Peyer's patch (tissue), 4 donors: ENCODE measurements at regions not wholly inside any gene's neighbourhood (a gene's known extent, or its start where the extent isn't known, plus 50 kb on each side); places are given as distances from the start of the nearest gene placed in this dataset.

ENCODE experiments used
- DNase-seq, 3 donors: peaks; one replicate each; pipeline ENCODE4 v3.0.0-alpha.2; 2017 to 2019
- H3K27ac ChIP-seq, 4 donors: fragments of 200-600 bp; sonication (generic); one replicate each; pipeline ENCODE4 v1.5.1; 2016 to 2019
- H3K27me3 ChIP-seq, 2 donors: fragments of 200-600 bp; sonication (generic); one replicate each; pipeline ENCODE4 v1.5.1; 2019
- H3K36me3 ChIP-seq, 3 donors: fragments of 200-600 bp; sonication (generic); one replicate each; pipeline ENCODE4 v1.5.1; 2016 to 2019
- H3K4me1 ChIP-seq, 4 donors: fragments of 200-600 bp; sonication (generic); one replicate each; pipeline ENCODE4 v1.5.1; 2016 to 2019
- H3K4me3 ChIP-seq, 4 donors: fragments of 200-600 bp; sonication (generic); 1 replicate in 3 of 4; 2 replicates in 1 of 4; pipeline ENCODE4 v1.5.1; 2016 to 2019; ENCODE audit warnings: mild to moderate bottlenecking in 1 of 4
- H3K9me3 ChIP-seq, 4 donors: fragments of 200-600 bp; sonication (generic); one replicate each; pipeline ENCODE4 v1.5.1; 2016 to 2019; ENCODE audit warnings: mild to moderate bottlenecking in 1 of 4
- CTCF ChIP-seq, 6 experiments: fragments of 450-650 bp in 4 of 6; fragments of 200-600 bp in 2 of 6; sonication (generic) in 1 of 6; IDR thresholded peaks; one replicate each; pipeline ENCODE4 v1.5.1; 2017 to 2019; ENCODE audit warnings: antibody characterized with exemption in 6 of 6, mild to moderate bottlenecking in 3 of 6, moderate library complexity in 1 of 6
- POLR2A ChIP-seq, 2 donors: fragments of 450-650 bp; IDR thresholded peaks; one replicate each; pipeline ENCODE4 v1.5.1; 2017; ENCODE audit warnings: antibody characterized with exemption in 2 of 2, mild to moderate bottlenecking in 2 of 2, moderate library complexity in 2 of 2

GRCh38 chr12:75814851-75815754 lies 216.5 kb downstream of the PHLDA1 start:
- no peak for DNase-seq
- Histone ChIP-seq H3K4me1 (peaks cover 0 to 5% (median 0%) of the 10 kb centered on the region in 4 donors), H3K4me3 (no peak overlapping the region), H3K27me3 (no peaks in the 10 kb centered on the region), H3K27ac (peak overlapping the region in 2 of 4 donors; percentile 19 to 68), H3K36me3 (no peaks in the 10 kb centered on the region), H3K9me3 (no peaks in the 10 kb centered on the region)
- TF ChIP-seq POLR2A (IDR thresholded peaks at IDR 0.05) (no peak), CTCF (IDR thresholded peaks at IDR 0.05) (no peak)

- Histone ChIP-seq H3K9me3 (no peaks in the 10 kb centered on the region), H3K27ac (no peak overlapping the region), H3K4me3 (no peak overlapping the region), H3K27me3 (no peaks in the 10 kb centered on the region), H3K4me1 (peaks cover 0 to 5% (median 0%) of the 10 kb centered on the region in 4 donors), H3K36me3 (no peaks in the 10 kb centered on the region)
- DNase-seq, result no peak
- no peak for TF ChIP-seq POLR2A (IDR thresholded peaks at IDR 0.05)
- TF ChIP-seq CTCF (IDR thresholded peaks at IDR 0.05), result no peak
Measured at GRCh38 chr12:75813072-75813471, 218.5 kb downstream of the PHLDA1 start.

GRCh38 chr12:75812271-75813018 lies 219.1 kb downstream of the PHLDA1 start:
- Histone ChIP-seq H3K4me1 (peaks cover 0 to 5% (median 0%) of the 10 kb centered on the region in 4 donors), H3K36me3 (no peaks in the 10 kb centered on the region), H3K9me3 (no peaks in the 10 kb centered on the region), H3K27me3 (no peaks in the 10 kb centered on the region), H3K27ac (no peak overlapping the region), H3K4me3 (no peak overlapping the region)
- no peak for DNase-seq
- TF ChIP-seq CTCF (IDR thresholded peaks at IDR 0.05) (no peak), POLR2A (IDR thresholded peaks at IDR 0.05) (no peak)

GRCh38 chr12:75809746-75810145 lies 221.8 kb downstream of the PHLDA1 start:
- Histone ChIP-seq H3K4me3 (no peak overlapping the region), H3K9me3 (no peaks in the 10 kb centered on the region), H3K27ac (no peak overlapping the region), H3K36me3 (no peaks in the 10 kb centered on the region), H3K4me1 (peaks cover 0 to 3% (median 0%) of the 10 kb centered on the region in 4 donors), H3K27me3 (no peaks in the 10 kb centered on the region)
- no peak for TF ChIP-seq CTCF (IDR thresholded peaks at IDR 0.05)
- no peak for TF ChIP-seq POLR2A (IDR thresholded peaks at IDR 0.05)
- no peak for DNase-seq

GRCh38 chr12:75807494-75807893 lies 224.1 kb downstream of the PHLDA1 start:
- no peaks in the 10 kb centered on the region for H3K27me3 ChIP-seq
- DNase-seq, result no peak
- H3K9me3 ChIP-seq, result no peaks in the 10 kb centered on the region
- TF ChIP-seq POLR2A (IDR thresholded peaks at IDR 0.05) (no peak), CTCF (IDR thresholded peaks at IDR 0.05) (no peak)
- no peaks in the 10 kb centered on the region for H3K36me3 ChIP-seq
- no peak overlapping the region for H3K4me3 ChIP-seq
- no peak overlapping the region for H3K27ac ChIP-seq
- H3K4me1 ChIP-seq, result no peaks in the 10 kb centered on the region
